GM18907 (cell line): ENCODE measurements at regions not wholly inside any gene's neighbourhood (a gene's known extent, or its start where the extent isn't known, plus 50 kb on each side); places are given as distances from the start of the nearest gene placed in this dataset.

Source experiments
- ATAC-seq: cut with Tn5 transposase; IDR thresholded peaks from one replicate; pipeline ENCODE4 v1.9.1; 2021; ENCODE audit warnings: mild to moderate bottlenecking, moderate library complexity; ENCODE audit not compliant: unreplicated experiment

GRCh38 chr2:19238440-19239060 lies 119.9 kb downstream of the OSR1 start:
- ATAC-seq = no peak

DNA sequence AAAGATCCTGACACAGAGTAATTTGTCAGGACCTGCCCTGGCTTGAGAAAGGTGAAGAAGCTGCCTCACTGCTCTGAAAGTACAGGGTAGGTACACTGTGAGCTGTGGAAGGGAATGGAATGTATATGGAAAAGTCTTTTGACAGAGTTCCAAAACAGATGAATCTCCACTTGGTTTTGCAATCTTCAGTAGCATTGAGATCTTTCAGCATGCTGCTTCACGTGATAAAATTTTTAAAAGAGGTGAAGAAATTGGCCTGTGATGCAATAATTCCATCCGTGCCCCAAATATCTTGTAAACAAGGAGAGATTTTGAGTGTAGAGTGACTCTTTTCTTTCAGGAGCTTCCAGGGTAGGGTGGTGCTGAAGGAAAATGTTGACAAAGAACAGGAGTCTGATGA lies 123.1 kb downstream of the OSR1 start:
- no peak for ATAC-seq

DNA sequence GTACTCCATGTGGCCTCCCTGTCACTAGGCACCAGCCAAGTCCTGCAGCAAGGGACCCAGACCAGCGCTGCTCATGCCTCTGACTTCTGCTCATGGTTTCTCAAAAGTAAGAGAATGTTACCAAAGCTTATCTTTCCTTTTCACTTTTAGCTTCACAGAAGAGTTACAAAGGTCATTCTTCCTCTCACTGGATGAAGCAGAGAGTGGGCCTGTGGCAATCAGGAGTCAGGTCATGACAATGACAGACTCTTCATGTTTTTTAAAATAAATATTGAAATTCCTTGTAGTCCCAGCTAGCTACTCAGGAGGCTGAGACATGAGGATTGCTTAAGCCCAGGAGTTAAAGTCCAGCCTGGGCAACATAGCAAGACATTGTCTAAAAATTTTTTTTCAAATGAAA lies 126.1 kb downstream of the OSR1 start:
- ATAC-seq = no peak

DNA sequence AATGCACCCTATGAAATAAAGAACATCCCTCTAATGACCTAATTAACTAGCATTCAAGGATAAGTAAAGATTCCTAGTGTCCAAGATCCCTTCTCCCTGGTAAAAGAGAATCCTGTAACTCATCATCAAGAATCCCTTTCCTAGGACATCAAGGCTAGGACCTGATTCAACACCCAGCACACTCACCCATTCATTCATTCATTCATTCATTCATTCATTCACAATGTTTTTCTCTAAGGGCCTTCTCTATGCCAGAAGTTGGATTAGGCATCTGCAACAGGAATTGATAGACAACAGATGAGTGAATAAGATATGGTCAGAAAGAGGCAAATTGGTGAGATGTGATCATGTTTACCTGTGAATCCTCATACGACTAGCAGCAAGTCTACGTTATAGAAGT lies 126.8 kb downstream of the OSR1 start:
- no peak for ATAC-seq

- ATAC-seq = no peak
Observed at GRCh38 chr2:19230626-19231025, 127.8 kb downstream of the OSR1 start.

- no peak for ATAC-seq
Observed at GRCh38 chr2:19228715-19229114, 129.7 kb downstream of the OSR1 start.

DNA sequence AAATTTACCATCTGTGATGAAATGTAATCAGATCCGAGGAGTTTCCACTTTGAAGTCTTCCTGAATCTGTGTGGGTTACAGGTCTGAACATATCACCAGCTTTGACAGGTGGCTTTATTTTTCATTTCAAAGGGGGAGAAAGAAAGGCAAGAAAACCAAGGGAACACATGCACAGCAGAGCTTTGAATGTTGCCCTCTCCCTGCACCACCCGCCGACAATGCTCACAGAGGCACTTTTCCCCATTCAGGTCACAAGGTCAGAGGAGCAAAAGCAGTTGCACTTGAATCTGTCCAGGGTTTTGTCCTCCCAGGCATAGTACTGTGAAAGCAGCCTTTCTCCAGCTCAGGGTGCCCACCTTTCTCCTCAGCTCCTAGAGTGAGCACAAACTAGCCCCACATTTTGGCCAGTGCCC lies 130.2 kb downstream of the OSR1 start:
- ATAC-seq = no peak

DNA sequence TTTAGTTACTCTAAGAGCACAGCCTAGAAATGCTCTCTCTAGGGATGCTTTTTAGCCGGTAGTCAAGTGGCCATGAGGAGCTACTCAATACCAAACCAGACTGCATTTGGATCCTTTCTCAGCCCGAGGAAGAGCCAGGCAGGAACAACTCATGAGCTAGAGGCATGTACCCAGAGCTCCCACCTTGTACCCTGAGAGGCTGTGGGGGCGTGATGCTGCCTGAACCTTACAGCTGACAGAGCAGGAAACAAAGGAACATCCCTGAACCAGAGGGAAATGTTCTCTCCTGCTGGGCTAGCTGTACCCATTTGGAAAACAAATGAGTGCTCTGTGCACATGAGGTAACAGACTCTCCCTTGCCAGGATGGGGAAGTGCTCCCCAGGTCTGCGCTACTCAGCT lies 131.6 kb downstream of the OSR1 start:
- ATAC-seq = no peak

GRCh38 chr2:19226386-19226785 lies 132.0 kb downstream of the OSR1 start:
- no peak for ATAC-seq

DNA sequence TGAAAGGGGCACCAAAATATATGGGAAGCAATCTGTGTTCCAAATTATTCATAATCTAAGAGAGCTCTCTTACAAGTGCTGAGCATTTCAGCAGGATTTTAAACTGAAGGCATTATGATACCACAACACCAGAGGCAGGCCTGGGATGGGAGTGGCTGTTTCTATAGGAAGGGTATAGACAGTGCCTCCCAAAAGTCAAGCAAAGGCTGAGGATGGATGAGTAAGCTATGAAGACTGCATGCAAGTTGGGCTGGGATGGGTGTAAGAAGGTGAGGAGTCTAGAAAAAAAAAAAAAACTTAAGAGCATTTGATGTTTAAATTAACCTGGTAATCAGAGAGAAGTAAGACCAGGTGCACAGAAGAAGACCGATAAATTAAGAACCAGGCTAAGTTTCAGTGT lies 132.5 kb downstream of the OSR1 start:
- ATAC-seq = no peak

GRCh38 chr2:19225126-19225525 lies 133.3 kb downstream of the OSR1 start:
- no peak for ATAC-seq

DNA sequence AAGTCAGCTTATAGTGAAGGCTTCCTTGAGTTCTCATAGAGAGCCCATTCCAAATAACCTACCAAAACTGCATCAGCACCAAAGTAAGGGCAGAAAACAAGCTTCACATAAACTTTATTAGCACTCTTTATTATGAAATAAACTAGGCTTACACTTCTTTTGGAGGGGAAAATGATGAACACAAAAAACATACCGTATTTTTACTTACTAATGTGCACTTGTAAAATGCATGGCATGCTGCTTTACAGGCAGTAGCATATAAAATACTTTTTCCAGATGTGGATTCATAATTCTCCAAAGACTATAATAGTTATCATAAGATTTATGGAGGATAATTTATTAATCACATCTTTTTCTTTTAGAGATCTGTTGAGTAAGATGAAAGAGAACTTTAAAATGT lies 133.9 kb downstream of the OSR1 start:
- ATAC-seq = no peak

- ATAC-seq = no peak
Observed at GRCh38 chr2:19224011-19224410, 134.4 kb downstream of the OSR1 start.

- no peak for ATAC-seq
Observed at GRCh38 chr2:19219060-19219459, 139.4 kb downstream of the OSR1 start.

- no peak for ATAC-seq
Observed at GRCh38 chr2:19218166-19218565, 140.3 kb downstream of the OSR1 start.

DNA sequence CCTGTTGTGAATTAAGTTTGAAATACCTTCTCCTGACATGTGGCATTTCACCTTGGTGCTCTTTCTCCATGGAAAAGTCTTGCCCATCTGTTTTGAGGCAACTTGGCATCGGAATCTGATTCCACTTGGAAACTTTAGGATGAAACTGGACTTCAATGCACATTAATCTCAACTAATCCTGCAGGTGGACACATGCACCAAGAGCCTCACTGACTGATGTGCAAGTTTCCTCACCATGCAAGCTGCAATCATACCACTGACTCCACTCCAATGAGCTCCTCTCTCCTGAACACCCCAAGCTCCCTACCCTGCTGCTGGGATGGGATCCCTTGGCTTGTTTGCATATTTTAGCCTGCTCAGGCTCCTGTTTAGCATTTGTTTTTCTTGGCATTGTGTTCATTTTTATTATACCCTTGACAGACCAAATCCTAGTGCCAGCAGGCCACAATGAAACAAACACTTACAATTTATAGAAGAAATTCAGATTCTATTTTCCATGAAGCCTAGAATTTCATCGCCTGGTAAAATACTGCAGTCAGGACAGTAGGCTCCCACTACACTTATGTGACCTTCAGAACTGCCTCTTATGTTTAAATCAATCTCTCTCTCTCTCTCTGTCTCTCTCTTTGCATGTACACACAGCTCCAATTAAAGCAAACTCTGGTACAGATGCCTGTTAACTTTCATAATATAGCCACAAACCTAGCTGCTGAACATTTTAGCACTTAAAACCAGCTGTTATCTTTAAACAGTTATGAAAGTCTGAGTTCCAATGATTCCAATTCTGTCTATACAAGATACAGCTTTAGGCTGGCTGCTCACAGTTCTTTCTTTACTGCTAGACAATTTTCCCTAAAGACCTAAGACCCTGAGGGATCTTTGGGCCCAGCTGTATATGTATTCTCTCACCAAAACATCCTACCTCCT lies 141.5 kb downstream of the OSR1 start:
- no peak for ATAC-seq

DNA sequence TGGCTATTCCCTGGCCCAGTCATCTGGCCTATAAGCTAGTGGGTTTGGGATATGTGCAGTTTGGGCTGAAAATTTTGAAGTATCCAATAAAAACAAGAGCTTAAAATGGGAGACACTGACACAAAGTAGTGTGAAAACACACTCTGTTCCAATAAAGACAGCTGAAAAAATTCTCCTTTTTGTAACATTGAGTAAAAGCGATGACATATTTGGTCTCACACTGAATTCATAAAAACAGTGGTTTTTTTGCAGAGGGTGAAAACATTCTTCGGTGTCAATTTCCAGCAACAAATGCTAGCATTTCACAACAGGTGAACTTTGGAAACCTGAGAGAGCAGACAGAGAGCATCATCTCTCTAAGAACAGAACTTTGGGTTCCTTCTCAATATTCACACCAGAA lies 142.2 kb downstream of the OSR1 start:
- no peak for ATAC-seq

GRCh38 chr2:19214682-19215391 lies 143.6 kb downstream of the OSR1 start:
- ATAC-seq = no peak

- ATAC-seq = no peak
Observed at GRCh38 chr2:19209575-19210341, 148.7 kb downstream of the OSR1 start.

GRCh38 chr2:19208479-19209199 lies 149.8 kb downstream of the OSR1 start:
- no peak for ATAC-seq
